ENCODE measurements at regions not wholly inside any gene's neighbourhood (a gene's known extent, or its start where the extent isn't known, plus 50 kb on each side); places are given as distances from the start of the nearest gene placed in this dataset.
"Not testable (repeated sequence)": the region's sequence is repeated elsewhere in the genome, so short reads cannot be mapped to it uniquely, and the experiment has no call there.

DNA sequence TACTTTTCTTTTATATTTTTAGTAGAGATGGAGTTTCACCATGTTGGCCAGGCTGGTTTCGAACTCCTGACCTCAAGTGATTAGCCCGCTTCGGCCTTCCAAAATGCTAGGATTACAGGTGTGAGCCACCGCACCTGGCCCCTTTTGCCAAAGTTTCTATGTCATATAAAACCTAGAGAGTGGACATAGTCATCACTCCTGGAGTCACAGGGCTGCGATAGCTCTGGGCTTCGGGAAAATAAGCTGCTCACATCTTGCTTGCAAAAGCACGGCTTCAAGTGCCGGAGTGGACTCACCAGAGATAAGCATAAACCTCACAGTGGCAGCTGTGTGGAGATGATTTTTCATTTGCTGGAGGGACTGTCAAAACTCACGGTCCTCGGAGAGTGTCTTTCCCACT lies 171.2 kb downstream of the TEX29 start:
- Mint-ChIP-seq H3K27ac (no peak overlapping the region), H3K36me3 (ENCODE audit: low read depth) (no peaks in the 10 kb centered on the region), H3K9me3 (peaks cover 12% of the 10 kb centered on the region), H3K4me3 (no peak overlapping the region), H3K4me1 (no peaks in the 10 kb centered on the region), H3K27me3 (no peaks in the 10 kb centered on the region)
- ChIA-PET POLR2A (no interaction called here), CTCF (no interaction called here)
- no peak for ATAC-seq (ENCODE audit: low read depth)
- TF ChIP-seq, protein P1, sequence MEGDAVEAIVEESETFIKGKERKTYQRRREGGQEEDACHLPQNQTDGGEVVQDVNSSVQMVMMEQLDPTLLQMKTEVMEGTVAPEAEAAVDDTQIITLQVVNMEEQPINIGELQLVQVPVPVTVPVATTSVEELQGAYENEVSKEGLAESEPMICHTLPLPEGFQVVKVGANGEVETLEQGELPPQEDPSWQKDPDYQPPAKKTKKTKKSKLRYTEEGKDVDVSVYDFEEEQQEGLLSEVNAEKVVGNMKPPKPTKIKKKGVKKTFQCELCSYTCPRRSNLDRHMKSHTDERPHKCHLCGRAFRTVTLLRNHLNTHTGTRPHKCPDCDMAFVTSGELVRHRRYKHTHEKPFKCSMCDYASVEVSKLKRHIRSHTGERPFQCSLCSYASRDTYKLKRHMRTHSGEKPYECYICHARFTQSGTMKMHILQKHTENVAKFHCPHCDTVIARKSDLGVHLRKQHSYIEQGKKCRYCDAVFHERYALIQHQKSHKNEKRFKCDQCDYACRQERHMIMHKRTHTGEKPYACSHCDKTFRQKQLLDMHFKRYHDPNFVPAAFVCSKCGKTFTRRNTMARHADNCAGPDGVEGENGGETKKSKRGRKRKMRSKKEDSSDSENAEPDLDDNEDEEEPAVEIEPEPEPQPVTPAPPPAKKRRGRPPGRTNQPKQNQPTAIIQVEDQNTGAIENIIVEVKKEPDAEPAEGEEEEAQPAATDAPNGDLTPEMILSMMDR (IDR thresholded peaks at IDR 0.05): no peak
- intact Hi-C loops (cut with micrococcal nuclease): no loop called here
- no peak for DNase-seq

DNA sequence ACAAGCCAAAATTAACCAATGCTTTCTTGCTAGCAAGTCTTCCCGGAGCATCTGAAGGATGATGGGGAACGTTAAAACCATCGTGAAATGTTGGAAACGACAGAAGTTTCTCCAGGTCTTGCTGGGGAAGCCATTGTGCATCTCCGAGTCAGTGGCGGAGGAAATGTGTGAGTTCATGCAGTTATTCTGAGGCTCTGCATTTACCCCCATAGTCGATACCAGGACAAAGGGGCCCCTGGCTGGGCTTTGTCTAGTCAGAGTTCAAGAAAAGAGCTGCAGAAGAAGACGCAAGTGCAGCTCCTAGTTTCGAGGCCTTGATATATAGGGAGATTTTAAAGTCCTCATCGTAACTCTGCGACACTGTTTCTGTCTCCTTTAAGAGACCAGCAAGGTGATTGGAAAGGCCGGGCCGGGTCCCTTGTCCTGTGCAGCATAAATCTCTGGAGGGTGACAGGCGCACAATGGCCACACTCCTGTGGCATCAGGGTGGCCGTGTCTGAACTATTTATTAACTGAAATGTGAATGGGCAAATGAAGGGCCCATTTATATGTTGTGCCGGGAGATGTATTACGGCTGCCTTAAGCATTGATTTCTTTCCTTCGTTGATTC lies 172.0 kb downstream of the TEX29 start:
- ATAC-seq (ENCODE audit: low read depth) (no peak), DNase-seq (no peak)
- Mint-ChIP-seq H3K36me3 (ENCODE audit: low read depth) (no peaks in the 10 kb centered on the region), H3K4me3 (no peak overlapping the region), H3K27ac (no peak overlapping the region), H3K27me3 (no peaks in the 10 kb centered on the region), H3K9me3 (peaks cover 8% of the 10 kb centered on the region), H3K4me1 (no peaks in the 10 kb centered on the region)
- intact Hi-C loops (cut with micrococcal nuclease): no loop called here
- TF ChIP-seq, protein P1 (IDR thresholded peaks at IDR 0.05): no peak
- CTCF ChIA-PET: no interaction called here
- POLR2A ChIA-PET: no interaction called here

DNA sequence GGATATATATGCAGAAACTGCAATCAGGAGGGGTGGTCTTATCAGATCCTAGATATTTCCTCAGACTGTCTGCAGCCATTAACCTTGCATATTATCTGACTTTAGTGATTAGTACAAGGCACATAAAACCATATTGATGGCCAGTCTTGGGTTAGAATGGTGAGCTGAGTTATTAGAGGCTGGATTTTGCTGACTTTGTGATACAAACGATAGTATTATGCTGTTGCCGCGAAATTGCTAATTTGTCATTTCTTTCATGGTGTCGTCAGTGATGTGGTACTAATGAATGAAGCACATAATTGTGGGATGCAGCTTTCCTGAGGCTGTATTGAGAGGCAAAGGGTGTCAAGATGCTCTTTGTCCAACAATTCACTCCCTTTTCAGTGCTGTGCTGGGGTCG lies 172.5 kb downstream of the TEX29 start:
- POLR2A ChIA-PET: no interaction called here

DNA sequence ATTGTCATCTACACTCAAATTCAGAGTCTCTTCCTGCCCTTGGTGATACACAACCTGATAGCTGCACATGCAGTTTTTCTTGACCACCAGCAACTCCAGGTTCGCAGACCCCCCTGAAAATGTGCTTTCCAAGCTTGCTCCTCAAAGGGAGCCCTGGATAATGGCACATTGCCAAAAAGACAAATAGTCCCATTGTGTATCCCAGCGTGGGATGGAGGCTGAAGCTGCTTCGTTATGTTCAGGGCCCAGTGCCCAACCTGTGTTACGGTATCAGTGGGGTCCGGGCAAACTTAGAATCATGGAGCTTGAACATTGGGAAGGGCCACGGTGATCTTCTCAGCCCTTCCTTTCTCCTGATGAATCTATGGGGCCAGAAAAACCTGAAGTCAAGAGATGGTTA lies 173.0 kb downstream of the TEX29 start:
- Mint-ChIP-seq H3K9me3 (peaks cover 4% of the 10 kb centered on the region), H3K4me3 (no peak overlapping the region), H3K27ac (no peak overlapping the region), H3K36me3 (ENCODE audit: low read depth) (no peaks in the 10 kb centered on the region), H3K27me3 (no peaks in the 10 kb centered on the region), H3K4me1 (no peaks in the 10 kb centered on the region)
- POLR2A ChIA-PET: no interaction called here
- ATAC-seq (ENCODE audit: low read depth) (no peak), DNase-seq (no peak)
- intact Hi-C loops (cut with micrococcal nuclease): no loop called here
- TF ChIP-seq, protein P1 (IDR thresholded peaks at IDR 0.05): no peak
- CTCF ChIA-PET: no interaction called here

More for the DNA sequence above, 172.5 kb downstream of the TEX29 start:
- CTCF ChIA-PET: no interaction called here
- no peaks in the 10 kb centered on the region for H3K36me3 Mint-ChIP-seq (ENCODE audit: low read depth)
- no peak overlapping the region for H3K27ac Mint-ChIP-seq
- intact Hi-C loops (cut with micrococcal nuclease): no loop called here
- TF ChIP-seq, protein P1 (IDR thresholded peaks at IDR 0.05): no peak
- no peak for ATAC-seq (ENCODE audit: low read depth)
- H3K9me3 Mint-ChIP-seq: peaks cover 4% of the 10 kb centered on the region
- no peaks in the 10 kb centered on the region for H3K4me1 Mint-ChIP-seq
- no peaks in the 10 kb centered on the region for H3K27me3 Mint-ChIP-seq
- H3K4me3 Mint-ChIP-seq: no peak overlapping the region
- DNase-seq: no peak

DNA sequence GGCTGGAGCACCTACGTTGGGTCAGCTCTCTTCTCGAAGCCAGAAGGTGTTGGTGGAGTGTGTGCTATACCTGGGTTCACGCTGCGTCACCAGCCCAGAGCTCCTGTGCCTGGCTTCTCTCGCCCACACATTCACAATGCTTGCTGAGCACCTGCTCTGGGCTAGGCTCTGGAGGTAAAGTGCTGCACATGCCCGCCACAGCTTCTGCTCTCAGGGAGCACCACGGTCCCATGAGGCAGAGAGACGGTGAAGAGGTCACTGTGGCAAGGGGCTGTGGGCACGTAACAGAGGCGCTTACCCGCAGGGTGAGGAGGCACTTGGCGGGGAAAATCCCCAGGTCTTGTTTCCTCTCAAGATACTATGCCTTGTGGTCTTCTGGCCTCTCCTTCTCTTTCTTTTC lies 174.2 kb downstream of the TEX29 start:
- no peak overlapping the region for H3K27ac Mint-ChIP-seq
- intact Hi-C loops (cut with micrococcal nuclease): no loop called here
- DNase-seq (no peak), ATAC-seq (ENCODE audit: low read depth) (no peak)
- TF ChIP-seq, protein P1 (IDR thresholded peaks at IDR 0.05): no peak
- peaks cover 4% of the 10 kb centered on the region for H3K9me3 Mint-ChIP-seq
- POLR2A ChIA-PET: no interaction called here
- no peaks in the 10 kb centered on the region for H3K36me3 Mint-ChIP-seq (ENCODE audit: low read depth)
- H3K4me3 Mint-ChIP-seq: no peak overlapping the region
- no peaks in the 10 kb centered on the region for H3K27me3 Mint-ChIP-seq
- no peaks in the 10 kb centered on the region for H3K4me1 Mint-ChIP-seq
- CTCF ChIA-PET: no interaction called here

DNA sequence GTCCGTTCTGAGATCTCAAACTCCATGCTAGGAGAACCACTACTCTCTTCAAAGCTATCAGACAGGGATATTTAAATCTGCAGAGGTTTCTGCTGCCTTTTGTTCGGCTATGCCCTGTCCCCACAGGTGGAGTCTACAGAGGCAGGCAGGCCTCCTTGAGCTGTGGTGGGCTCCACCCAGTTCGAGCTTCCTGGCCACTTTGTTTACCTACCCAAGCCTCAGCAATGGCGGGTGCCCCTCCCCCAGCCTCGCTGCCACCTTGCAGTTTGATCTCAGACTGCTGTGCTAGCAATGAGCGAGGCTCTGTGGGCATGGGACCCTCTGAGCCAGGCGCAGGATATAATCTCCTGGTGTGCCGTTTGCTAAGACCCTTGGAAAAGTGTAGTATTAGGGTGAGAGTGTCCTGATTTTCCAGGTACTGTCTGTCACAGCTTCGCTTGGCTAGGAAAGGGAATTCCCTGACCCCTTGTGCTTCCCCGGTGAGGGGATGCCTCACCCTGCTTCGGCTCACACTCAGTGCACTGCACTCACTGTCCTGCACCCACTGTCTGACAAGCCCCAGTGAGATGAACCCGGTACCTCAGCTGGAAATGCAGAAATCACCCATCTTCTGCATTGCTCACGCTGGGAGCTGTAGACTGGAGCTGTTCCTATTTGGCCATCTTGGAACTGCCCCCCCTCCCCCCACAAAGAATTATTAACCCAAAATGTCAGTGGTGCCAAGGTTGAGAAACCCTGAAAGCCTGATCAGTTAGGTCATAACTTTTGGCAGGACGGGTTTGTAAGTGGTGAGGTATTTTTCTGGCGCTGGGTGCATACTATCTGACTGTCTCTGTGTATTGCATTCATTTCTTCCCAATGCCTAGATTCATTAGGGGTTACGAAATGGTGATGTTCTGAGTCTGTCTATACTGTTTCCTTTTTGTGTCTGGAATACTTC lies 181.4 kb downstream of the TEX29 start:
- not testable (repeated sequence) for H3K27me3 Mint-ChIP-seq, H3K4me3 Mint-ChIP-seq

More for the DNA sequence above, 181.4 kb downstream of the TEX29 start:
- DNase-seq; H3K36me3 Mint-ChIP-seq (ENCODE audit: low read depth); CTCF ChIA-PET; H3K9me3 Mint-ChIP-seq; H3K4me1 Mint-ChIP-seq; POLR2A ChIA-PET; ATAC-seq (ENCODE audit: low read depth); intact Hi-C loops (cut with micrococcal nuclease); H3K27ac Mint-ChIP-seq: not testable (repeated sequence)
